ENCODE measurements at regions not wholly inside any gene's neighbourhood (a gene's known extent, or its start where the extent isn't known, plus 50 kb on each side); places are given as distances from the start of the nearest gene placed in this dataset.
"Not testable (repeated sequence)": the region's sequence is repeated elsewhere in the genome, so short reads cannot be mapped to it uniquely, and the experiment has no call there.

- no peak for DNase-seq
These were observed 456.9 kb downstream of the CCER1 start for GRCh38 chr12:90497923-90498545.

- DNase-seq, result no peak
These were observed 464.6 kb downstream of the CCER1 start for GRCh38 chr12:90490355-90490754.

- no peak for DNase-seq
These were observed 465.8 kb downstream of the CCER1 start for GRCh38 chr12:90489141-90489540.

- no peak for DNase-seq
These were observed 469.4 kb downstream of the CCER1 start for GRCh38 chr12:90485560-90485959.

- DNase-seq, result no peak
These were observed 470.9 kb downstream of the CCER1 start for GRCh38 chr12:90484094-90484493.

GRCh38 chr12:90481748-90482147 is 473.2 kb downstream of the CCER1 start:
- no peak for DNase-seq

GRCh38 chr12:90479237-90479636 is 475.7 kb downstream of the CCER1 start:
- no peak for DNase-seq

GRCh38 chr12:90473831-90474230 is 481.1 kb downstream of the CCER1 start:
- DNase-seq, result no peak

- no peak for DNase-seq
These were observed 494.3 kb downstream of the CCER1 start for GRCh38 chr12:90460681-90461080.

GRCh38 chr12:90456248-90456647 is 498.7 kb downstream of the CCER1 start:
- no peak for DNase-seq

GRCh38 chr12:90455756-90456155 is 499.2 kb downstream of the CCER1 start:
- DNase-seq, result no peak

GRCh38 chr12:90449611-90450010 is 505.4 kb downstream of the CCER1 start:
- no peak for DNase-seq

- not testable (repeated sequence) for DNase-seq
These were observed 511.5 kb downstream of the CCER1 start for GRCh38 chr12:90443466-90443865.

GRCh38 chr12:90441431-90441830 is 513.5 kb downstream of the CCER1 start:
- DNase-seq, result no peak

- no peak for DNase-seq
These were observed 526.1 kb downstream of the CCER1 start for GRCh38 chr12:90428881-90429280.

- no peak for DNase-seq
These were observed 526.5 kb downstream of the CCER1 start for GRCh38 chr12:90428465-90428864.

- DNase-seq, result no peak
These were observed 531.0 kb downstream of the CCER1 start for GRCh38 chr12:90423965-90424364.

GRCh38 chr12:90410962-90411361 is 544.0 kb downstream of the CCER1 start:
- no peak for DNase-seq

GRCh38 chr12:90407841-90408240 is 547.1 kb downstream of the CCER1 start:
- DNase-seq, result no peak

- no peak for DNase-seq
These were observed 550.9 kb downstream of the CCER1 start for GRCh38 chr12:90404071-90404470.

- DNase-seq, result no peak
These were observed 553.8 kb downstream of the CCER1 start for GRCh38 chr12:90401185-90401584.

GRCh38 chr12:90399357-90399756 is 555.6 kb downstream of the CCER1 start:
- no peak for DNase-seq

GRCh38 chr12:90398285-90398836 is 556.6 kb downstream of the CCER1 start:
- DNase-seq, result no peak

- DNase-seq, result no peak
These were observed 558.4 kb downstream of the CCER1 start for GRCh38 chr12:90396556-90396955.

- no peak for DNase-seq
These were observed 561.3 kb downstream of the CCER1 start for GRCh38 chr12:90393652-90394051.
